ENCODE measurements at regions not wholly inside any gene's neighbourhood (a gene's known extent, or its start where the extent isn't known, plus 50 kb on each side); places are given as distances from the start of the nearest gene placed in this dataset.

DNA sequence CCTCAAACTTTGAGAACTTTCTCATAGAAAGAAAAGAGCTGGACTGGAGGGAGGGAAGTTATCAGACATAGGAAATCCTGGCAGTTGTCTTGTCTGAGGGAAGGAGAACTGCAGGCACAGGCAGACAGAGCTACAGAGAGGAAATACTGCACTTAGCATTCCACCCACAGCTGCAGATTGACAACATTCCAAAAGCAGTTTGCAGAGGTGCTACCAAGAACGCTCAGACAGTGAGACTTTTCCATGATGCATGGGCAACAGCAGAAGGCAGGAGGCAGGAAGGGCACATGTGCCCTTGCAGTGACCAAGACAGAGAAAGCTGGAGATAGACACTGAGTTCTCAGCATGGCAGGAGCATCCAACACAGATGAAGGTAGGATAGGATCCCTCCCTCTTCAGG lies 327.5 kb upstream of the ZNF462 start:
- intact Hi-C loops (cut with DNase I): no loop called here
- ATAC-seq (no peak), DNase-seq (no peak)
- WGBS, 3 donors: 0 to 7% (median 5%) methylated on average over 1 of the region's 1 CpG
- Histone ChIP-seq H3K27ac (no peak overlapping the region), H3K4me1 (no peaks in the 10 kb centered on the region), H3K36me3 (ENCODE audit: insufficient read depth in 1 of 2, low read depth in 1 of 2) (no peaks in the 10 kb centered on the region), H3K9me3 (no peaks in the 10 kb centered on the region), H3K27me3 (ENCODE audit: insufficient read depth in 3 of 3, low read length in 2 of 3) (no peaks in the 10 kb centered on the region), H3K4me3 (no peak overlapping the region)
- TF ChIP-seq, protein P1, sequence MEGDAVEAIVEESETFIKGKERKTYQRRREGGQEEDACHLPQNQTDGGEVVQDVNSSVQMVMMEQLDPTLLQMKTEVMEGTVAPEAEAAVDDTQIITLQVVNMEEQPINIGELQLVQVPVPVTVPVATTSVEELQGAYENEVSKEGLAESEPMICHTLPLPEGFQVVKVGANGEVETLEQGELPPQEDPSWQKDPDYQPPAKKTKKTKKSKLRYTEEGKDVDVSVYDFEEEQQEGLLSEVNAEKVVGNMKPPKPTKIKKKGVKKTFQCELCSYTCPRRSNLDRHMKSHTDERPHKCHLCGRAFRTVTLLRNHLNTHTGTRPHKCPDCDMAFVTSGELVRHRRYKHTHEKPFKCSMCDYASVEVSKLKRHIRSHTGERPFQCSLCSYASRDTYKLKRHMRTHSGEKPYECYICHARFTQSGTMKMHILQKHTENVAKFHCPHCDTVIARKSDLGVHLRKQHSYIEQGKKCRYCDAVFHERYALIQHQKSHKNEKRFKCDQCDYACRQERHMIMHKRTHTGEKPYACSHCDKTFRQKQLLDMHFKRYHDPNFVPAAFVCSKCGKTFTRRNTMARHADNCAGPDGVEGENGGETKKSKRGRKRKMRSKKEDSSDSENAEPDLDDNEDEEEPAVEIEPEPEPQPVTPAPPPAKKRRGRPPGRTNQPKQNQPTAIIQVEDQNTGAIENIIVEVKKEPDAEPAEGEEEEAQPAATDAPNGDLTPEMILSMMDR (IDR thresholded peaks at IDR 0.05): no peak

DNA sequence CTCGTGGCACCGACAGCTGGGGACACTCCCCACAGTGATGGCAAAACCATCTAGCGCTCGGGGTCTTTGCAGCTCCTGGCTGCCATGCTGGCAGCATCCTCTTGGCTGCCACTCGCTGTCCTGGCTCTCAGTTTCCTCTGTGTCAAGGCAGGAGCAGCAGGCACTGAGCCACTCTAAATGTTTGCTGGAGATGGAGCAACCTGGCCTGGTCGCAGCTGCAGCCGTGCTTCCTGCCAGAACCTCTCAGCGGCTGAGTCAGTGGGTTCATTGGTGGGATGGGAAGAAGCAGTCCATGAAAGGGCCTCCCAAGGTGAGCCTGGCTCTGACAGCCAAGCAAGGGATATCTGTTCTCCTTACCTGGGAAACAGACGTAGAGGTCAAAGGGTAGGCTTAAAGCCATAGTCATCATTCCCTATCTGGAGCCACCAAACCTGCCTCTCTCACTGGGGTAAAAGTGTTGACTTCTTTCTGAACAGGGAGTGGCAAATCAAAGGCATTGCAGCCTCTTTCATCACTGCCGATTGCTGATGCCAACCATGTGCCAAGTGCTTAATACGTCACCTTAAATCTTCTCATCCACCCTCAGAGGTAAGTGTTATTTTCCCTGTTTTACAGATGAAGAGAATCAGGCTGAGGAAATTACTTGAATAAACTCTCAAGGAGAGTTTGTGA lies 304.8 kb upstream of the ZNF462 start:
- TF ChIP-seq, protein P1 (IDR thresholded peaks at IDR 0.05): no peak
- Histone ChIP-seq H3K9me3 (no peaks in the 10 kb centered on the region), H3K4me1 (no peaks in the 10 kb centered on the region), H3K4me3 (no peak overlapping the region), H3K27ac (no peak overlapping the region), H3K36me3 (ENCODE audit: insufficient read depth in 1 of 2, low read depth in 1 of 2) (no peaks in the 10 kb centered on the region), H3K27me3 (ENCODE audit: insufficient read depth in 3 of 3, low read length in 2 of 3) (no peaks in the 10 kb centered on the region)
- ATAC-seq (no peak), DNase-seq (no peak)
- WGBS, 3 donors: 77 to 85% (median 83%) methylated on average over 10 to 11 of the region's 11 CpGs
- intact Hi-C loops (cut with DNase I): no loop called here

DNA sequence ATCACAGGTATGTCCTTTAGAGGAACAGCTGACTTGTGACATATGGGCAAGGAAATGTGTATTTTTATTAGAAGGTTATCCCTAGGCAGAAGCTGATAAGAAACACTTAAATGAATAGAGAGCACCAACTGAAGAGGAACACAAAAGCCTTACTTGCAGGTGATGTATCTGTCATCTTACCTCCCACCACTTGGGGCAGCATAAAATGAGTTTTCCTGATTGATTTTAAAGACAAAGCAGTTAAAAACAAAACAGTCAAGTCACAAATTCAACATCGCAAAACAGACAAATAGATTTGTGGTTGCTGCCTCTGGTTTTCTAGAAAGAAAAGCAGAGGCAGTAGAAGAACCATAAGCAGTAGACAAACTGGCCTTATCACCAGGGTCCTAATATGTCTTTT lies 302.4 kb upstream of the ZNF462 start:
- no peaks in the 10 kb centered on the region for H3K27me3 ChIP-seq (ENCODE audit: insufficient read depth in 3 of 3, low read length in 2 of 3)
- intact Hi-C loops (cut with DNase I): no loop called here
- TF ChIP-seq, protein P1 (IDR thresholded peaks at IDR 0.05): no peak
- ATAC-seq: no peak
- H3K4me1 ChIP-seq: no peaks in the 10 kb centered on the region
- H3K27ac ChIP-seq: no peak overlapping the region
- H3K36me3 ChIP-seq (ENCODE audit: insufficient read depth in 1 of 2, low read depth in 1 of 2): no peaks in the 10 kb centered on the region
- no peak for DNase-seq
- no peak overlapping the region for H3K4me3 ChIP-seq
- no peaks in the 10 kb centered on the region for H3K9me3 ChIP-seq
- 96 to 99% (median 97%) methylated on average over 1 of the region's 1 CpG for WGBS, 3 donors

DNA sequence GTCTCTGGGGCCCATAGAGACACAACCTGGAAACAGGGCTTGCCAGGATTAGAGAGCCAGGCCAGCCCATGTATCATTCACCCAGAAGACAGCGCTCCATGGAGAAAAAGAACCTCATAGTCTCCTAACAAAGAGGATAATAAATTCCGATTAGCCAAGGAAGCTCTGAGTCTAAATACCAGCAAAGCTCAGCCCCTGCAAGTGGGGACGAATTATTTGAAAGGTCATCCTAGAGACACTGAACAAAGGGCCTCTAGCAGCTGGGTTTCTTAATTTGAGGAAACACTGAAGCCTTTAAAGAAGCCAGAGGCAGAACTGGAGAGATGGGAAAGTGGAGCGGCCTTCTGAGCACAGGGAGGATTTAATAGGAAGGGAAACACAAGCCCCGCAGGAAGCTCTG lies 287.1 kb upstream of the ZNF462 start:
- ATAC-seq: no peak
- H3K36me3 ChIP-seq (ENCODE audit: insufficient read depth in 1 of 2, low read depth in 1 of 2): no peaks in the 10 kb centered on the region
- H3K4me1 ChIP-seq: no peaks in the 10 kb centered on the region
- WGBS, 3 donors: 60 to 67% (median 65%) methylated on average over 5 of the region's 5 CpGs
- H3K9me3 ChIP-seq: peaks cover 12% of the 10 kb centered on the region
- DNase-seq: no peak
- intact Hi-C loops (cut with DNase I): no loop called here
- H3K4me3 ChIP-seq: no peak overlapping the region
- H3K27me3 ChIP-seq (ENCODE audit: insufficient read depth in 3 of 3, low read length in 2 of 3): no peaks in the 10 kb centered on the region
- TF ChIP-seq, protein P1 (IDR thresholded peaks at IDR 0.05): no peak
- H3K27ac ChIP-seq: no peak overlapping the region

DNA sequence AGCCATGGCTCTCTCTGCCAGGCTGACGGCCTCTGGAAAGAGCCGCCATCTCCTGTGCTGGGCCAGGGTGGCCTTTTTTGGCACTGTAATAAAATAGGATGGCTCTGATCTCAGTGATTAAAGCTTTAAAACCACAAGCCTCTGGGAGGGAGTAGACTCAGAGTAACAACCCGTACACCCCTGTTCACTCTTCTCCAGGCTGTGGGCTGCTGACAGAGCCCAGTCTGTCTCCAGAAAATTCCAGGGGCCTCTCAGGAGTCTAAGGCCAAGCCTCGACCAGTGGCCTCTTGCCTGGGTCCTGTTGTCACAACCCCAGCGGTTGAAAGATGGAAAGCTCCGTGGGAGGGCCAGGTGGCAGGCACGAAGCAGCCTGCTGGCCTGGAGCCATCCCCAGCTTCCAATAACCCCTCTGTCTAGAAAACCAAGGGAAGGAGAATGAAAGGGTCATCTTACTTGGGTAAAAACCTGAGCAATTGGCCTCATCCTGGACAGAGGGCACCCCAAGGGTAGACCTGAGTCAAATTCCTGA lies 286.7 kb upstream of the ZNF462 start:
- H3K27ac ChIP-seq: no peak overlapping the region
- H3K9me3 ChIP-seq: peaks cover 10% of the 10 kb centered on the region
- no peaks in the 10 kb centered on the region for H3K27me3 ChIP-seq (ENCODE audit: insufficient read depth in 3 of 3, low read length in 2 of 3)
- no peak for DNase-seq
- intact Hi-C loops (cut with DNase I): no loop called here
- no peak for ATAC-seq
- 62 to 72% (median 62%) methylated on average over 7 of the region's 7 CpGs for WGBS, 3 donors
- H3K4me1 ChIP-seq: no peaks in the 10 kb centered on the region
- no peak overlapping the region for H3K4me3 ChIP-seq
- H3K36me3 ChIP-seq (ENCODE audit: insufficient read depth in 1 of 2, low read depth in 1 of 2): no peaks in the 10 kb centered on the region
- TF ChIP-seq, protein P1 (IDR thresholded peaks at IDR 0.05): no peak

Measured in psoas muscle (tissue), 7 donors.